ENCODE measurements at regions not wholly inside any gene's neighbourhood (a gene's known extent, or its start where the extent isn't known, plus 50 kb on each side); places are given as distances from the start of the nearest gene placed in this dataset.

DNA sequence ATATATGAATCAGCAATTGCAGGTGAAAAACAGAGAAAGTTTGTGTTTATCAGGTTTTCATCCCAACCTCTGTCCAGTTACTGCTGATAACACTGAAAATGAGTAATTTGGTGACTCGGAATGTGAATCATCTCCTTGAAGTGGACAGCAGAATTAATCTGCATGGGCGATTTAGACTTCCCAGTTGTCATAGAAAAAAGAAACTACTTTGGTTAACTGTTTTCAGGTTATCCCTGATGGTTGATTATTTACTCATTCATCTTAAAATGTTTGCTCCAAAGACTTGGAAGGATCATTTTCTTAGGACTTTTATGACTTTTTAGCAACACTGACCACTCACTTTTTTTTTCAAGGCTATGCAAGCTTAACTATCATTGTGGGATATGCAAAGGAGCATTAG is 504.1 kb upstream of the ANKRD30A start:
- no peak for DNase-seq

- DNase-seq, result no peak
These were observed 513.0 kb upstream of the ANKRD30A start for GRCh38 chr10:36612436-36612835.

DNA sequence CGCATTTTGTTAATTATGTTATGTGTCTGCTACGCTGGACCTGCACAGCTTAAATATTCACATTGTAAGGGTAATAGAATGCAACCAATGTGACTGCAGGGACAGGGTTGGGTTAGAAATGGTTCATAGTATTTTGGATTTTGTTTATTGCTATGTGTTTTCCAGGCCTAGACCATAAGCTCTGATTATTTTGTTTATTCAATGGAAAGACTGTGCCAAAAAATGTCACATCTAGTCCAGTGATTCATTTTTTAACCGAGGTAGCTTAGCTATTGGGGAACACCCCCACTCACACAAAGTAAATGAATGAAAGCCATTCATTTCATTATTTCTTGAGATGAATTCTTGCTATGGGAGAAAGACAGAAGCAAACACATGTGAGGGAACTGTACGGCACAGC is 516.5 kb upstream of the ANKRD30A start:
- DNase-seq, result no peak

DNA sequence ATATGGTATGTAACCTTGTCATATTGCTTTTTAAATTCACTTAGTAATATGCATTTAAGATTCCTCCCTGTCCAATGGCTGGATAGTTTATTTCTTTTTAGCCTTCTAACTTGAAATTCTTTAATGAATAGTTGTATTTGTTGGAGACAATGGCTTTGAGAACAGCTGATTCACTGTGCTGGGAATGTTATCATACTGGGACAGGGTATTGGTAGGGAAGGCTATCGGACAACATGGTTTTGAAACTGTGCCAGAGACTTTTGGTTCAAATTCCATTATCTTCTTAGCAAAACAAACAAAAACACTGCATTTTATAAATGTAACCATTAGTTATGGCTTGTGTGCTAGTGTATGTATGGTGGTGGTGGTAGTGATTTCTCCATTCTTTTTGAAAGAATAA is 517.1 kb upstream of the ANKRD30A start:
- no peak for DNase-seq

DNA sequence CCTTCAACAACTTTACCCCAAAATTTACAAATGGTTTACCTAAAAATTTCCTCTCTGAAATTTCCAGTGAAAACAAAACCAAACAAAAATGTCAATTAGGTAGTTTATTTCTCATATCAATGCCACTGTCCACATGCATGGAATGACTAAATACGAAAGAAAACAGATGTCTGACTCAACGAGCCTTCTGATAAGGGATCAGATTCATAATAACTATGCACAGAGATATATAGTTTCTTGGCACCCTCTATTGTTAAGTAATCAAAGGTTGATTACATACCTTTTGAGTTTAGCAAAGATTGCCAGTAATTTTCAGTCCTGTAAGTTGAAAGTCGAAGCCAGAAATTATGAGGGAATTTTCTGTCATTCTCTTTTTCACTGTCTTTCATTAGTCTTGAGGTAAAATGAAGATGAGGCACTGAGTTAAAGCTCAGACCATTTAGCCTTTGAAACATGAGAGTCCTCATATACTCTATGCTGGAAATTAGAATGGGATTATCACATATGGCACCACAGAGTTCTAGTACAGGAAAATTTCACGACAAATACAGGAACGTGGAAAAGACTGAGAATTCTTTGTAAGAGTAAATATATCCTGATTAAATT is 519.1 kb upstream of the ANKRD30A start:
- no peak for DNase-seq

DNA sequence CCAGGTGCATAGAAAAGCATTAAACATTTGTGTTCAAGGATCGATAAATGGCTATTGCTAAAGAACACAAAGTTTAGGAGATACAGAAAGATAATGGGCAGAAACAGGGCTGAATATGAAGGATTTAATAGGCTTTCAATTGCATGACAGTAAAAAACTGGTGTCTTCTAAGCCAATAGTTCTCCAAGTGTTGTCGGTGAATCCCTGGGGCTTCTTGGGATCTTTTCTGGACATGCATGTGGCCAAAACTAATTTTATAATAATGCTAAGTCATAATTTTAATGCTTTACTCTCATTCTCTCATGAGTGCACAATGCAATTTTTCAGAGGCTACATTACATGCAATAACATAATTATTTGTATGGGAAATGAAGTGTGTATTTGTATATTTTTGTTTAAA is 521.1 kb upstream of the ANKRD30A start:
- no peak for DNase-seq

GRCh38 chr10:36603688-36604087 is 521.7 kb upstream of the ANKRD30A start:
- DNase-seq, result no peak

DNA sequence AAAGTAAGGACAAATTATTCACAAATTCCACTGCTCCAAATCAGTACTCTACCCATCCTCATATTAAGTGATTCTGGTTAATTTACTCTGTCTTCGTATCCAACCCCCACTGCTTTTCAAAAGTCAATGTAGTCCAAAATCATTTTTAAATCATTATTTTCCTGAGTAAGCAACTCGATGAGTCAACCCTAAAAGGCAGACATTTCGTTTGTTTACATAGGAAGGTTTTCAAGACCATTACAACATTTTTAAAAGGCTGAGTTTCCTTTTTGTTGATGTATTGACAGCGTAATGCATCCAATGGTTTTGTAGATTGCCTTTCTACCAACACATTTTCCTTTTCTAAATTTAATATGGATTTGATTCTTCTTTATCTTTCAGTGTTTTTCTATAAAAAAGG is 523.0 kb upstream of the ANKRD30A start:
- no peak for DNase-seq

GRCh38 chr10:36597756-36598320 is 527.6 kb upstream of the ANKRD30A start:
- no peak for DNase-seq

DNA sequence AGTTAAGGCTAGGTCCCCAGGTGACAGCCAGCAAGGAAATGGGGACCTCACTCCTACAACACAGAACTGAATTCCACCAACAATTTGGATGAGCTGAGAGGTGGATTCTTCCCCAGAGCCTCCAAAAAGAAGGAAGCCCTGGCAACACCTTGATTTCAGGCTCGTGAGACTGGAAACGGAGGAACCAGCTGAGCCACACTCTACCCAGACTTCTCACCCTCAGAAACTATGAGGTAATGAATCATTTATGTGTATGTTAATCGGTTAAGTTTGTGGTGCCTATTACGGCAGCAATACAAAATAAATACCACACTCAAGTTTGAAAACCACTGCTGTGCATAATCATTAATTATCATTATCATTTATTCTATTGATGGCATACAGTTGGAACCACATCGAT is 532.4 kb upstream of the ANKRD30A start:
- DNase-seq, result no peak

GRCh38 chr10:36591436-36591835 is 534.0 kb upstream of the ANKRD30A start:
- no peak for DNase-seq

DNA sequence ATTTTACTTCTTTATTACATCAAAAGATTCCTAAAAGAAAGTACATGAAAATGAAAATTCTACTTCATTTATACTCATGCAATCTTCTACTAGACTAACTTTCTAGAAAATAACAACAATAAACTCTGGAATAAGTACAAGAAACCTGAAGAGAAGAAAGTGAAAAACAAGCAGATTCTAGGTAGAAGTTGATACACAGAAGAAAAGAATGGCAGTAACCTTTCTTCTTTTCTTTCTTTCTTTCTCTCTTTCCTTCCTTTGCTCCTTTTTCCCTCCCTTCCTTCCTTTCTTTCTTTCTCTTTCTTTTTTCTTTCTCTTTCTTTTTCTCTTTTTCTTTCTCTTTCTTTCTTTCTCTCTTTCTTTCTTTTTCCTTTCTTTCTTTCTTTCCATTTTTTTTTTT is 541.7 kb upstream of the ANKRD30A start:
- no peak for DNase-seq

GRCh38 chr10:36581237-36581636 is 544.2 kb upstream of the ANKRD30A start:
- DNase-seq, result no peak

GRCh38 chr10:36578306-36578705 is 547.1 kb upstream of the ANKRD30A start:
- DNase-seq, result no peak

DNA sequence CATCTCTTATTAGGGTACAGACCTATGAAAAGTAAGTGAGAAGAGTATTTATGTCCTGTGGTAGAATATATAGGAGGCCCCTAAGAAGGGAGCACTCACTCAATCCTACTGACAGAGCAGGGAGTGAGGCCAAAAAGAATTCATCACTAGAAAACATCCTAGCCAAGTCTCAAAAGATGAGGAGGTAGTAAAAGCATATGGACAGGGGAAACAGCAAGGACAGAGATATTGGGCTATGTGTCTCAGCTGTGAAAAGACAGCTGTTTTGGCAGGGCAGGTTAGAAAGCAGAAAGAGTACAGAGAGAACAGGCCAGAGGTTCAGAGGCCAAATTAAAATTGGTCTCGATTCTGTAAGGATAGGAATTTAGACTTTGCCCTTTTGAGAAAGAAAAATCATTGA is 548.3 kb upstream of the ANKRD30A start:
- no peak for DNase-seq

GRCh38 chr10:36574207-36574606 is 551.2 kb upstream of the ANKRD30A start:
- DNase-seq, result no peak

GRCh38 chr10:36573246-36573645 is 552.2 kb upstream of the ANKRD30A start:
- no peak for DNase-seq

GRCh38 chr10:36564433-36564832 is 561.0 kb upstream of the ANKRD30A start:
- DNase-seq, result no peak

DNA sequence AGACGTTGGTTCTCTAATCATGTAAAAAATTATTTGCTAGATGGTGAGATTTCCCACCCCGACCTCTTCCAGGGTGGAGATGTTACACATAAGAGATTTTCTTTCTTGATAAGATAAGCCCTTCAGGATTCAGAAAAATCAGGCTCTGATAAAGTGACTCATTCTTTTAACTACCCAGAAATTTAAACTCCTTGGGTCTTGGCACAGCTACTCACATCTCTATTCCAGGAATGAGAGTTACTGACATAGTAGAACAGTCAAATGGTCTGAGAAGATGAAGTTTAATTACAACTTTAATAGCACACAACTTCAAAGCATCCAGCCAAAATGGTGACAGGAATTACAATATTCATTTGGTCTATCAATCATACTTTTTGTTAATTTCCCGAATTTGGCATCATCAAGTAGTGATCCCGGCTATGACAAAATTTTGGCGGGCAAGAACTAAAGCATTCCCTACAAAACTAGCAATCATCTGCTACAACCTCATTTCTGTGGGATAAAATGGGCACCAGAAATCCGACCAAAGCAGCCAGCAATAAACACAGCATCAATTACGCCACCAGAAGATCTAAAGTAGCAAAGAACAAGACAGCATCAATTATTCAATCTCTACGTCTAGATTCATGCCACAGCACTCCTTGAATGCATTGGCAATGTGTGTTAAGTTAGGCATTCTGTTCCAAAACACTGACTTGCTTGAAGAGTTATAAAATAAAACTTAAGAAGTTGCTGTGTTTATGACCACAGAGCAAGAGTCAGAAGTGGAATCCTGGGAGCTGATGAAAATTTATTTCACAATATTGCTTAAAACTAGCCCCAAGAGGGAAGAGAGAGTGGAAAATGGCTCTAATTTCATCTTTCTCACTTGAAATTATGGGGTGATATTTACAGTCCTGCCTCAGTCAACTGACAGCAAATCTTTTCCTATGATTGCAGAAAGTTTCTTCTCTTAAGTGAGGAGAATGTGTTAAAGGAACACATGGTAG is 565.7 kb upstream of the ANKRD30A start:
- no peak for DNase-seq

- no peak for DNase-seq
These were observed 568.9 kb upstream of the ANKRD30A start for GRCh38 chr10:36556468-36556867.

DNA sequence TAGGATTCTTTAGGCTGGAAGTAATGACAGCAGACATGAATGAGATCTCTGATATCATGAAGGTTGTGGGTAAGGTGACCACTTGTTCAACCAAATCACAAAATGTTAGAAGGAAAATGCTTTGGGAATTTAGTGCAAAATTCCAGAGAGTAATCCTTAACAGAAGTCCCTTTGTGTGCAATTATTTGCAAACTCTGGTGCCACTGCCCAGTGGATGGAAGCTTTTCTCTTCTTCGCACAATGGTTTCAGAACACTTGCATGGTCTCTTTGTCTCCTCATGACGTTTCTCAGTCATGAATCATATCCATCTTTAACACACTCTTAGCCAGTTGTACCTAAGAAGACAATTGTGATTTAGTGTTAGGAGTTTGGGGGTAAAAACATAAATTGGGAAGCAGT is 570.4 kb upstream of the ANKRD30A start:
- DNase-seq, result no peak

- DNase-seq, result no peak
These were observed 577.4 kb upstream of the ANKRD30A start for GRCh38 chr10:36547965-36548364.

GRCh38 chr10:36542493-36542892 is 582.9 kb upstream of the ANKRD30A start:
- no peak for DNase-seq

DNA sequence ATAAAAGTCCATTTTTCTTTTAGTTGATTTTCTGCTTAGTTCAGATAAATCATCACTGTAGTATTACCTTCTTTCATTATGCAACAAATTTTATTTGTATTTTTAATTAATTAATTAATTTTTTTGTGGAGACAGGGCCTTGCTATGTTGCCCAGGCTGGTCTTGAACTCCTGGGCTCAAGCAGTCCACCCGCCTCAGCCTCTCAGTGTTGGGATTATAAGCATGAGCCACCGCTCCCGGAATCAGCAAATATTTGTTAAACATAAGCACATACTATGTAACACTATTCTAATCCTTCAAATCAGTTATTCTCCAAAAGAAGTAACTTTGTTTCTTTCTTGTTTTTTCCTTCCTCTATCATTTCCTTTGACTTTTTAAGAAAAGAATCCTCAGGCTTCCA is 584.8 kb upstream of the ANKRD30A start:
- no peak for DNase-seq

Measured in inflammatory macrophage (primary cell).